GM12872 (cell line): ENCODE measurements at regions not wholly inside any gene's neighbourhood (a gene's known extent, or its start where the extent isn't known, plus 50 kb on each side); places are given as distances from the start of the nearest gene placed in this dataset.

Experiments used
- TF ChIP-seq, protein P1 (sequence below): IDR thresholded peaks from 3 replicates; pipeline ENCODE4 v1.5.1; 2011; ENCODE audit warnings: low read depth, mild to moderate bottlenecking, low read length, moderate library complexity; ENCODE audit not compliant: insufficient read depth

- TF ChIP-seq, protein P1, sequence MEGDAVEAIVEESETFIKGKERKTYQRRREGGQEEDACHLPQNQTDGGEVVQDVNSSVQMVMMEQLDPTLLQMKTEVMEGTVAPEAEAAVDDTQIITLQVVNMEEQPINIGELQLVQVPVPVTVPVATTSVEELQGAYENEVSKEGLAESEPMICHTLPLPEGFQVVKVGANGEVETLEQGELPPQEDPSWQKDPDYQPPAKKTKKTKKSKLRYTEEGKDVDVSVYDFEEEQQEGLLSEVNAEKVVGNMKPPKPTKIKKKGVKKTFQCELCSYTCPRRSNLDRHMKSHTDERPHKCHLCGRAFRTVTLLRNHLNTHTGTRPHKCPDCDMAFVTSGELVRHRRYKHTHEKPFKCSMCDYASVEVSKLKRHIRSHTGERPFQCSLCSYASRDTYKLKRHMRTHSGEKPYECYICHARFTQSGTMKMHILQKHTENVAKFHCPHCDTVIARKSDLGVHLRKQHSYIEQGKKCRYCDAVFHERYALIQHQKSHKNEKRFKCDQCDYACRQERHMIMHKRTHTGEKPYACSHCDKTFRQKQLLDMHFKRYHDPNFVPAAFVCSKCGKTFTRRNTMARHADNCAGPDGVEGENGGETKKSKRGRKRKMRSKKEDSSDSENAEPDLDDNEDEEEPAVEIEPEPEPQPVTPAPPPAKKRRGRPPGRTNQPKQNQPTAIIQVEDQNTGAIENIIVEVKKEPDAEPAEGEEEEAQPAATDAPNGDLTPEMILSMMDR, result no peak
Measured at GRCh38 chr2:236990552-236990951, 95.1 kb upstream of the COPS8 start.

DNA sequence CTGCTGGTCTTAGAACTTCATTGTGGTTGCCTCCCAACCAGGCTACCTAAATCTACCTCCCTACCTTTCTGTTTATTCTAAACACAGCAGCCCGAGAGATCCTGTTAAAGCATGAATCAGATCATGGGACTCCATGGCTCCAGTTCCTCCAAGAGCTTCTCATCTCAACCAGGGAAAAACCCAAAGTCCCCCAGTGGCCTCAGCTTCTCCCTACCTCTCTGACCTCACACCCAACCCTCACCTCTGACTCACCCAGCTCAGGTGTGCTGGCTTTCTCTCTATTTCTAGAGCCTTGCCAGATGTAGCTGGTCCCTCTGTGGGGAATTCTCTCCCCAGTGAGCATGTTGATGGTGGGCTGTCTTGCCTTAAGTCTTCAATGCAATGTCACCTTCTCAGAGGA lies 93.8 kb upstream of the COPS8 start:
- TF ChIP-seq, protein P1, result no peak

GRCh38 chr2:236993286-236993685 lies 92.4 kb upstream of the COPS8 start:
- TF ChIP-seq, protein P1, result no peak

- TF ChIP-seq, protein P1, result no peak
Measured at GRCh38 chr2:236994361-236994760, 91.3 kb upstream of the COPS8 start.

DNA sequence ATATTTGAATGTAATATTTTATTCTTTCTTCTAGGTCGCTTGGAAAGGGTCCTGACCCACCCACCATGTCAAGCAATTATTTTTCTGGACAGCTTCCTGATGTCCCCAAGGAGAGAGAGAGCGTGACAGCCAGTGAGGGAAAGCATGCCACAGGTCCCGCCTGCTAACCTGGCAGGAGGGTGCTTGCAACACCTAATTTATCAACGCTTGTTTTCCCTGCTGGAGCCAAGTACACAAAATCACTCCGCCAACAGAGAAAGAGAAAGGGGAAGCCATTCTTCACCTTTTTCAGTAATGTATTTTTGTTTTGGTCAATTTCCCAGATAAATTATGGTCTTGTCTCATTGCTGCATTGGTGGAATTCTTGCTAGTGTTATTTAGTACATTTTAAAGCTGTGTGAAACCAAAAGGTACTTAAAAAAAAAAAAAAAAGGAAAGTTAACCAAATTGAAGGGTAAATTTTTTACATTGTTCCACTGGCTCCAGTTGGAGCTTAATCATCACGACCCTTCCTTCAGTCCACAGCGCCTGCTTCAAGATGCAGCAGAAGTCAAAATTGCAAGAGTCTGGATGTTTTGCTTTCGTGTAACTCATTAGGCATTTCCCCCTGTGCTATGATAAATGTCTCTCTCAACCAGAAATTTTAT lies 88.5 kb upstream of the COPS8 start:
- TF ChIP-seq, protein P1, result no peak

GRCh38 chr2:236998236-236998635 lies 87.5 kb upstream of the COPS8 start:
- TF ChIP-seq, protein P1, result no peak

GRCh38 chr2:236998758-236999157 lies 86.9 kb upstream of the COPS8 start:
- TF ChIP-seq, protein P1, result no peak
